ENCODE measurements at regions not wholly inside any gene's neighbourhood (a gene's known extent, or its start where the extent isn't known, plus 50 kb on each side); places are given as distances from the start of the nearest gene placed in this dataset.

DNA sequence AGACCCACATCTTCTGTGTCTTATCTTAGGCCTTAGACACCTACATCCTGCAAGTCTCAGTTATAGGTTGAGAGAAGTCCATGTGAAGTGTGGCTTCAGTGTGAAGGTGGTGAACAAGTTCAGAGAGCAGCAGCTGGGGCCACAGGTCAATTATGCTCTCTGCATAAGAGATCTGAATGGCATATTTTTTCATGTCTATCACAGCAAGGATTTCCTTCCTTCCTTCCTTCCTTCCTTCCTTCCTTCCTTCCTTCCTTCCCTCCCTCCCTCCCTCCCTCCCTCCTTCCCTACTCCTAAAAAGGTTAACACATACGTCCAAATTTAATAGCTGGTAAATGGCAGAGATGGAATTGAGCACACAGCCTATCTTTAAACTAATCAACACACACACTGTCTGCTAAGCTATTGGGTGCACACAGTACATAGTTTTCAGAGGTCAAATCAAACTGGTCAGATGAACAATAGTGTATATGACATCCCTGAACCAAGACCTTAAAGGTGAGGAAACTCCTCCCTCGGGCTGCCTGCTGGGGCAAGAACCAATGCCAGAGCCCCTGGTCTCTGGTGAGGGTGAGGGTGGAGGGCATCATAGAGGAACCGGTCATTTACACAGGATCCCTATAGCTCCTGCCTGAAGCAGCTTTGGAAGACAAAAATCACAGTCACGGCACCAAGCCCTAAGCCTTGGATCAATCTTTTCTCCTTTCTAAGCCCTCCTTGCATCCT, 240.9 kb downstream of the ICOS start:
- TF ChIP-seq, protein P1, sequence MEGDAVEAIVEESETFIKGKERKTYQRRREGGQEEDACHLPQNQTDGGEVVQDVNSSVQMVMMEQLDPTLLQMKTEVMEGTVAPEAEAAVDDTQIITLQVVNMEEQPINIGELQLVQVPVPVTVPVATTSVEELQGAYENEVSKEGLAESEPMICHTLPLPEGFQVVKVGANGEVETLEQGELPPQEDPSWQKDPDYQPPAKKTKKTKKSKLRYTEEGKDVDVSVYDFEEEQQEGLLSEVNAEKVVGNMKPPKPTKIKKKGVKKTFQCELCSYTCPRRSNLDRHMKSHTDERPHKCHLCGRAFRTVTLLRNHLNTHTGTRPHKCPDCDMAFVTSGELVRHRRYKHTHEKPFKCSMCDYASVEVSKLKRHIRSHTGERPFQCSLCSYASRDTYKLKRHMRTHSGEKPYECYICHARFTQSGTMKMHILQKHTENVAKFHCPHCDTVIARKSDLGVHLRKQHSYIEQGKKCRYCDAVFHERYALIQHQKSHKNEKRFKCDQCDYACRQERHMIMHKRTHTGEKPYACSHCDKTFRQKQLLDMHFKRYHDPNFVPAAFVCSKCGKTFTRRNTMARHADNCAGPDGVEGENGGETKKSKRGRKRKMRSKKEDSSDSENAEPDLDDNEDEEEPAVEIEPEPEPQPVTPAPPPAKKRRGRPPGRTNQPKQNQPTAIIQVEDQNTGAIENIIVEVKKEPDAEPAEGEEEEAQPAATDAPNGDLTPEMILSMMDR (IDR thresholded peaks at IDR 0.05; ENCODE audit: insufficient read depth, low read length, poor library complexity, severe bottlenecking) = no peak
- no peak for TF ChIP-seq EZH2phosphoT487 (conservative IDR thresholded peaks at IDR 0.05; ENCODE audit: low read length)
